Islet precursor cell (in vitro differentiated cells): ENCODE measurements at regions not wholly inside any gene's neighbourhood (a gene's known extent, or its start where the extent isn't known, plus 50 kb on each side); places are given as distances from the start of the nearest gene placed in this dataset.
"Not testable (repeated sequence)": the region's sequence is repeated elsewhere in the genome, so short reads cannot be mapped to it uniquely, and the experiment has no call there.

ENCODE experiments used
- DNase-seq: peaks from one replicate; pipeline ENCODE4 v3.0.0-alpha.2; 2018

- DNase-seq = no peak
These were observed 331.6 kb upstream of the PTGER4 start for GRCh38 chr5:40347981-40348725.

GRCh38 chr5:40346901-40347300 lies 332.8 kb upstream of the PTGER4 start:
- DNase-seq = no peak

- DNase-seq = not testable (repeated sequence)
These were observed 341.3 kb upstream of the PTGER4 start for GRCh38 chr5:40338434-40338833.

GRCh38 chr5:40334242-40334635 lies 345.5 kb upstream of the PTGER4 start:
- no peak for DNase-seq

GRCh38 chr5:40333459-40334241 lies 346.1 kb upstream of the PTGER4 start:
- DNase-seq = no peak

- no peak for DNase-seq
These were observed 346.7 kb upstream of the PTGER4 start for GRCh38 chr5:40332970-40333369.

GRCh38 chr5:40331616-40332015 lies 348.1 kb upstream of the PTGER4 start:
- no peak for DNase-seq

- DNase-seq = no peak
These were observed 358.2 kb upstream of the PTGER4 start for GRCh38 chr5:40321514-40321913.

- no peak for DNase-seq
These were observed 361.3 kb upstream of the PTGER4 start for GRCh38 chr5:40318395-40318794.

GRCh38 chr5:40317023-40317422 lies 362.7 kb upstream of the PTGER4 start:
- no peak for DNase-seq

GRCh38 chr5:40315126-40315525 lies 364.6 kb upstream of the PTGER4 start:
- no peak for DNase-seq

GRCh38 chr5:40314275-40314674 lies 365.4 kb upstream of the PTGER4 start:
- no peak for DNase-seq

GRCh38 chr5:40312205-40312604 lies 367.5 kb upstream of the PTGER4 start:
- no peak for DNase-seq

GRCh38 chr5:40309851-40310250 lies 369.9 kb upstream of the PTGER4 start:
- DNase-seq = no peak

- no peak for DNase-seq
These were observed 370.8 kb upstream of the PTGER4 start for GRCh38 chr5:40308867-40309266.

GRCh38 chr5:40307920-40308319 lies 371.8 kb upstream of the PTGER4 start:
- DNase-seq = no peak

- no peak for DNase-seq
These were observed 372.7 kb upstream of the PTGER4 start for GRCh38 chr5:40306869-40307487.

GRCh38 chr5:40292006-40292405 lies 387.7 kb upstream of the PTGER4 start:
- no peak for DNase-seq

GRCh38 chr5:40291338-40291737 lies 388.4 kb upstream of the PTGER4 start:
- DNase-seq = no peak

- no peak for DNase-seq
These were observed 390.8 kb upstream of the PTGER4 start for GRCh38 chr5:40288800-40289485.

- DNase-seq = no peak
These were observed 394.9 kb upstream of the PTGER4 start for GRCh38 chr5:40284863-40285262.

GRCh38 chr5:40278881-40279280 lies 400.8 kb upstream of the PTGER4 start:
- DNase-seq = no peak

GRCh38 chr5:40277161-40277906 lies 402.4 kb upstream of the PTGER4 start:
- DNase-seq = no peak
